ENCODE measurements at regions not wholly inside any gene's neighbourhood (a gene's known extent, or its start where the extent isn't known, plus 50 kb on each side); places are given as distances from the start of the nearest gene placed in this dataset.
"Not testable (repeated sequence)": the region's sequence is repeated elsewhere in the genome, so short reads cannot be mapped to it uniquely, and the experiment has no call there.

GRCh38 chrX:40891798-40892197 is 156.5 kb upstream of the MED14 start:
- DNase-seq (ENCODE audit: low read depth), result no peak

GRCh38 chrX:40893251-40893910 is 158.0 kb upstream of the MED14 start:
- DNase-seq (ENCODE audit: low read depth), result no peak

- no peak for DNase-seq (ENCODE audit: low read depth)
These were observed 159.9 kb upstream of the MED14 start for GRCh38 chrX:40895246-40895645.

- no peak for DNase-seq (ENCODE audit: low read depth)
These were observed 162.5 kb upstream of the MED14 start for GRCh38 chrX:40897718-40898270.

- not testable (repeated sequence) for DNase-seq (ENCODE audit: low read depth)
These were observed 169.4 kb upstream of the MED14 start for GRCh38 chrX:40904739-40905138.

GRCh38 chrX:40908026-40908425 is 172.7 kb upstream of the MED14 start:
- no peak for DNase-seq (ENCODE audit: low read depth)

GRCh38 chrX:40908857-40909475 is 173.6 kb upstream of the MED14 start:
- no peak for DNase-seq (ENCODE audit: low read depth)

- no peak for DNase-seq (ENCODE audit: low read depth)
These were observed 173.1 kb upstream of the USP9X start for GRCh38 chrX:40912166-40912565.

- DNase-seq (ENCODE audit: low read depth), result no peak
These were observed 172.7 kb upstream of the USP9X start for GRCh38 chrX:40912576-40912975.

GRCh38 chrX:40920351-40920750 is 164.9 kb upstream of the USP9X start:
- DNase-seq (ENCODE audit: low read depth), result no peak

GRCh38 chrX:40922307-40922706 is 162.9 kb upstream of the USP9X start:
- no peak for DNase-seq (ENCODE audit: low read depth)

GRCh38 chrX:40926739-40927427 is 158.4 kb upstream of the USP9X start:
- not testable (repeated sequence) for DNase-seq (ENCODE audit: low read depth)

GRCh38 chrX:40928076-40928475 is 157.2 kb upstream of the USP9X start:
- DNase-seq (ENCODE audit: low read depth), result no peak

GRCh38 chrX:40931921-40932320 is 153.3 kb upstream of the USP9X start:
- DNase-seq (ENCODE audit: low read depth), result no peak

- DNase-seq (ENCODE audit: low read depth), result no peak
These were observed 152.0 kb upstream of the USP9X start for GRCh38 chrX:40933132-40933705.

- DNase-seq (ENCODE audit: low read depth), result peak; percentile 71
These were observed 151.4 kb upstream of the USP9X start for GRCh38 chrX:40933706-40934425.

GRCh38 chrX:40936827-40937226 is 148.4 kb upstream of the USP9X start:
- DNase-seq (ENCODE audit: low read depth), result no peak

GRCh38 chrX:40938423-40938822 is 146.8 kb upstream of the USP9X start:
- DNase-seq (ENCODE audit: low read depth), result no peak

- no peak for DNase-seq (ENCODE audit: low read depth)
These were observed 142.1 kb upstream of the USP9X start for GRCh38 chrX:40943093-40943641.

GRCh38 chrX:40945361-40945713 is 139.9 kb upstream of the USP9X start:
- DNase-seq (ENCODE audit: low read depth), result peak; percentile 67

- DNase-seq (ENCODE audit: low read depth), result peak; percentile 15
These were observed 138.0 kb upstream of the USP9X start for GRCh38 chrX:40947276-40947675.

GRCh38 chrX:40949071-40949470 is 136.2 kb upstream of the USP9X start:
- DNase-seq (ENCODE audit: low read depth), result no peak
